SH-SY5Y (cell line): ENCODE measurements at regions not wholly inside any gene's neighbourhood (a gene's known extent, or its start where the extent isn't known, plus 50 kb on each side); places are given as distances from the start of the nearest gene placed in this dataset.

Source experiments
- GATA2 ChIP-seq: IDR thresholded peaks from 2 replicates; pipeline ENCODE4 v1.6.1; 2011; ENCODE audit warnings: mild to moderate bottlenecking, low read depth, low read length
- GATA3 ChIP-seq: IDR thresholded peaks from 2 replicates; pipeline ENCODE4 v1.6.1; 2011; ENCODE audit warnings: low read depth, mild to moderate bottlenecking, low read length, moderate library complexity

- TF ChIP-seq GATA2, result no peak
- no peak for TF ChIP-seq GATA3
Measured at GRCh38 chr15:62715946-62716345, 326.6 kb upstream of the TPM1 start.
